Skin epidermis (tissue), 12 donors: ENCODE measurements at regions not wholly inside any gene's neighbourhood (a gene's known extent, or its start where the extent isn't known, plus 50 kb on each side); places are given as distances from the start of the nearest gene placed in this dataset.
"Not testable (repeated sequence)": the region's sequence is repeated elsewhere in the genome, so short reads cannot be mapped to it uniquely, and the experiment has no call there.

Experiments
- H3K27ac ChIP-seq, 21 experiments: fragments of 200-600 bp; sonication (generic) in 11 of 21; one replicate each; pipeline ENCODE4 v1.5.0; 2020; ENCODE audit warnings: mild to moderate bottlenecking in 3 of 21, inconsistent platforms in 2 of 21, moderate library complexity in 2 of 21
- H3K4me3 ChIP-seq, 7 experiments: fragments of 200-600 bp; sonication (generic) in 2 of 7; one replicate each; pipeline ENCODE4 v1.5.0; 2020; ENCODE audit warnings: inconsistent platforms in 2 of 7, mild to moderate bottlenecking in 2 of 7, moderate library complexity in 1 of 7

- Histone ChIP-seq H3K27ac (no peak overlapping the region), H3K4me3 (no peak overlapping the region)
Observed at GRCh38 chr5:60546207-60546606, 153.8 kb downstream of the DEPDC1B start.

GRCh38 chr5:60545551-60545950 is 154.4 kb downstream of the DEPDC1B start:
- Histone ChIP-seq H3K4me3 (no peak overlapping the region), H3K27ac (no peak overlapping the region)

GRCh38 chr5:60544142-60544541 is 155.8 kb downstream of the DEPDC1B start:
- Histone ChIP-seq H3K4me3 (no peak overlapping the region), H3K27ac (no peak overlapping the region)

GRCh38 chr5:60541980-60542379 is 158.0 kb downstream of the DEPDC1B start:
- peak overlapping the region in 2 of 21 experiments; percentile 15 to 26 for H3K27ac ChIP-seq
- no peak overlapping the region for H3K4me3 ChIP-seq

- H3K27ac ChIP-seq: peak overlapping the region in 2 of 21 experiments; percentile 15 to 26
- no peak overlapping the region for H3K4me3 ChIP-seq
Observed at GRCh38 chr5:60540856-60541805, 158.8 kb downstream of the DEPDC1B start.

GRCh38 chr5:60538955-60539866 is 160.8 kb downstream of the DEPDC1B start:
- Histone ChIP-seq H3K4me3 (no peak overlapping the region), H3K27ac (peak overlapping the region in 1 of 21 experiments; percentile 24)

- H3K4me3 ChIP-seq: no peak overlapping the region
- H3K27ac ChIP-seq: no peak overlapping the region
Observed at GRCh38 chr5:60538426-60538825, 161.5 kb downstream of the DEPDC1B start.

GRCh38 chr5:60535951-60536350 is 164.0 kb downstream of the DEPDC1B start:
- H3K27ac ChIP-seq: no peak overlapping the region

GRCh38 chr5:60535198-60535597 is 164.8 kb downstream of the DEPDC1B start:
- H3K27ac ChIP-seq: no peak overlapping the region
- no peak overlapping the region for H3K4me3 ChIP-seq

More at GRCh38 chr5:60535951-60536350, 164.0 kb downstream of the DEPDC1B start:
- no peak overlapping the region for H3K4me3 ChIP-seq

GRCh38 chr5:60533789-60534188 is 166.2 kb downstream of the DEPDC1B start:
- no peak overlapping the region for H3K27ac ChIP-seq
- H3K4me3 ChIP-seq: no peak overlapping the region

GRCh38 chr5:60532796-60533195 is 167.2 kb downstream of the DEPDC1B start:
- not testable (repeated sequence) for H3K4me3 ChIP-seq, H3K27ac ChIP-seq

GRCh38 chr5:60530144-60530848 is 169.7 kb downstream of the DEPDC1B start:
- H3K4me3 ChIP-seq, H3K27ac ChIP-seq: not testable (repeated sequence)

GRCh38 chr5:60529001-60529400 is 171.0 kb downstream of the DEPDC1B start:
- Histone ChIP-seq H3K4me3 (no peak overlapping the region), H3K27ac (no peak overlapping the region)

GRCh38 chr5:60527072-60527471 is 172.9 kb downstream of the DEPDC1B start:
- Histone ChIP-seq H3K4me3 (no peak overlapping the region), H3K27ac (no peak overlapping the region)

- no peak overlapping the region for H3K27ac ChIP-seq
- no peak overlapping the region for H3K4me3 ChIP-seq
Observed at GRCh38 chr5:60526336-60526875, 173.6 kb downstream of the DEPDC1B start.

- H3K27ac ChIP-seq: peak overlapping the region in 4 of 21 experiments; percentile 2 to 55 (median 26)
- H3K4me3 ChIP-seq: no peak overlapping the region
Observed at GRCh38 chr5:60522292-60522905, 177.6 kb downstream of the DEPDC1B start.

- peak overlapping the region in 7 of 21 experiments; percentile 2 to 55 (median 16) for H3K27ac ChIP-seq
- H3K4me3 ChIP-seq: no peak overlapping the region
Observed at GRCh38 chr5:60521376-60522291, 178.3 kb downstream of the DEPDC1B start.
